Amygdala (tissue), 56 donors: ENCODE measurements at regions not wholly inside any gene's neighbourhood (a gene's known extent, or its start where the extent isn't known, plus 50 kb on each side); places are given as distances from the start of the nearest gene placed in this dataset.
A peak's percentile ranks its signal among the peaks of the same experiment; 100 is the strongest.
"Not testable (repeated sequence)": the region's sequence is repeated elsewhere in the genome, so short reads cannot be mapped to it uniquely, and the experiment has no call there.

Source experiments
- DNase-seq, 56 donors: peaks; one replicate each; lab custom pipeline; 2025; lab: John Stamatoyannopoulos, UW

DNA sequence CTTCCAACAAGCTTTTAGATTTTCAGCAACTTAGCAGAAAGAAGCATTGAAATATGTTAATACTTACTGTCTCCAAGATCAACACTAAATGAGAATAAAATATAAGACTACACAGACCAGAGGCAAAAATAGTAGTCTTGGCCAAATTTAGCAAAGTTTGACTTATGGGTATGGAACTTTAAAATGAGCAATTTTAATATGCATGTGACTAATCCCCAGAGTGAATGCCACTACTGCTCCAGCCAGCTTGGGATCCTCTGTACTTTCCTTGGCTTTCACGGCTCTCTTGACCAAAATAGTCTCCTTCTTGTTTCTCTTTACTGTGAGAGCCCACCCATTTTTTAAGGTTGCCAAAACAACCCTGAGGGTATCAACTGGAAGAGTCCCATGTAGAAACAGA lies 148.0 kb upstream of the GRIA1 start:
- DNase-seq = no peak

- no peak for DNase-seq
These were observed 142.9 kb upstream of the GRIA1 start for GRCh38 chr5:153347611-153348010.

DNA sequence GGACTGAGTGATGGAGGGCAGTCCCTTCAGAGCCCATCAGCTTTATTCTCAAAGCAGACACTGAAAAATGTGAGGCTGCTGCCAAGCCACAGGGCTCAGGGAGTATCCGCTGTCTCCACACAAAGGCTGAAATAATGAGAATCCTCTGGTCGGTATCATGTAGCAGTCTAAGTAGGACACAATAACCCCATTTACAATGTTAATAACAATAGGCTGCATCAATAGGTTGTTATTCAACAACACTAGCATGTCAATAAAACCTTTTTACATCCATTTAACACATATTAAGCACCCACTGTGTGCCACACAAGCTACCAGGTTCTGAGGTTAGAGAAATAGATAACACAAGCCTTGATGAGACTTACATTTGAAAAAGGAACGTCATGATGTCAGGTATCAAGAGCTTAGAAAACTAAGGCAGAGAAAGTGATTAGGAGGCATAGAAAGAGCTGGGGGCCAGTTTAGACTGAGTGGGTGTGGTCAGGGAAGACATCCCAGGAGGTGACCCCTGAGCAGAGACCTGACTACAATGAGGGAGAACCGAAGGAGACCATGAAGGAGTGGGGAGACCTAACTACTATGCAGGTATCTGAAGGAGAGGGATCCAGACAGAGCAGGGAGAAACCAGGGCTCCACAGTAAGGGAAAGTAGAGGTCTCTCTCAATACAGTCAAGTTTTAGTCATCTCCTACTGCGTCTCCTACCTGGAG lies 140.1 kb upstream of the GRIA1 start:
- no peak for DNase-seq

- DNase-seq = peak in 5 of 56 donors; percentile 0 to 17 (median 3)
These were observed 137.7 kb upstream of the GRIA1 start for GRCh38 chr5:153352685-153353219.

DNA sequence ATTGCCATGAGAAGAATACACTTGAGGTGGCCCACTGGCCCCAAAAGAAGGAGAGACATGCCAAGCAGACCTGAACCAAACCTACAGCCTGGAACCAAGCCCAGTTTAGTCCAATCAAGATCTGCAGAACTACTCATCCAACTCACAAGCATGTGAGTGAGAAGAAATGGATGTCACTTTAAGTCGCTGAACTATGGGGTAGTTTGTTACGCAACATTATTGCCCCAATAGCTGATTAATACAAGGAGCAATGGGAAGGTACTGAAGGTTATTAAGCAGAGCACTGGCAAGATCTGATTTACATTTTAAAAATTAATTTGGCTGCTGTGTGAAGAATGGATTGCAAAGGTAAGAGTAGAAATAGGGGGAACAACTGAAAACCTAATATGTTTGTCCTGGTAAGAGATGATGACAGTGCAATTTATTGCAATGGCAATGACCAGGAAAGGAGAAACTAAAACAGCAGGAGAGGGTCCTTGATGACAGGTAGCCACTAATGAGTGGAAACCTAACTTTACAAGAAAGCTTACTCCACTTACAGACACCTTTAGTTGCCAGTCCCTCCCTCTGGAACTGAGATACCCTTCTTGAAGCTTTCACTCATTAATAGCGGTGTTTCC lies 132.9 kb upstream of the GRIA1 start:
- DNase-seq = no peak

DNA sequence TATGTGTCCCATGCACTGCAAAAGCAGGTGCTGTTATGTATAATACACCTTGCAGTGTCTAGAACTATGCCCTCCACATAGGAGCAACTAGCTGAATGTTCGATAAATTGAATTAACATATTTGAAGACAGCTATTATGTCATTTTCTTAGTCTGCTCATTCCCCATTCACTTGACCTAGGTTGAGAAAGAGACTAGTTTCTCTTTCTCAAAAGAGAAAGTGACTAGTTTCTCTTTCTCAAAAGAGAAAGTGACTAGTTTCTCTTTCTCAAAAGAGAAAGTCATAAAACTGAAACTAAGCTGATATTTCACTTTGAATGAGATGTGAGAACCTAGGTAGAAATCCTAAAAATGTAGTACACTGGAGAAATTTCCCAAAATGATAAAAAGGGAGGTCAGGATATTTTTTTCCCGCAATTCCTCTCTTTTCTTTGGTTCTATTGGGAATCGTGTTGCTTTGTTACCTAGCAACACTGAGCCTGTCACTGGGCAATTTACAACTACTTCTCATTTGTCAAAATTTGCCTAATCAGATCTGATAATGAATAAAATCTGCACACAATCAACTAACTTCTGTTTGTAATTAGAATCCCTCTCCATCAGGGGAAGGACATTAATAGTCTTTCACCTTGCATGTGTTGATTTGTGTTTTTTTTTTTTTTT lies 132.0 kb upstream of the GRIA1 start:
- DNase-seq = no peak

- DNase-seq = no peak
These were observed 129.6 kb upstream of the GRIA1 start for GRCh38 chr5:153360860-153361259.

- no peak for DNase-seq
These were observed 128.6 kb upstream of the GRIA1 start for GRCh38 chr5:153361735-153362409.

DNA sequence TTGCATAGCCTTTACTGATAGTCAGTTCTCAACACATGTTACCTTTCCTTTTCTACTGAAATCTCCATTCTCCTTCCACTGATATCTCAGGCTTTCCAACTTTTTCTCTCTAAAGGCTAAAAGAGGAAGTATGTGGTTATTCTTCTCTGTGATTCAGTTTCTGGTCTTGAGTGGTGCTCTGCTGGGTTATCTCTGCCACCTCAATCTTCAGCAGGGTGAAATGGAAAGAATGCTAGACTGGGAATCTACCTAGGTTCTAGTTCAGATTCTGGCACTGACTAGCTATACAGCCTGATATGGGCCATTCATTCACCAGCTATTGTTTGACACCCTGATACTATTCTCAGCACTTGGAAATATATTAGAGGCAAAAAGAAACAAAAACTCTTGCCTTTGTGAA lies 124.9 kb upstream of the GRIA1 start:
- no peak for DNase-seq

DNA sequence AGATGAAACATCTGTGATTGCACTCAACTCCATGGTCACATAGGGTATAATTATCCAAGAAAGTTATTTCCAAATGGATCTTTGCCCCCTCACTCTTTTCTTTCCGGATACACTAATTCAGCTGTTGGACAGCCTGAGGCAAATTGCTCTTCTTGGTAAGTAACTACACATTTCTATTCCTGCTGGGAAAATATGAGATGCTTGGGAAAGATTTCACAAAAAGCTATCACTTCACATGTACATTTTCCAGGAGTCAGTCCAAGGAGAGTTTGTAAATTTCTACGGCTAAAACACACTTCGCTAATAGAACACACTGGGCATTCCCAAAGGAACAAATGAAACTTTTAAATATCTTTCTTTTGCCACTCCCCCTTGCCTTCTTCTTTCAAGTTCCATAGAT lies 123.0 kb upstream of the GRIA1 start:
- no peak for DNase-seq

GRCh38 chr5:153372425-153373129 lies 117.9 kb upstream of the GRIA1 start:
- no peak for DNase-seq

DNA sequence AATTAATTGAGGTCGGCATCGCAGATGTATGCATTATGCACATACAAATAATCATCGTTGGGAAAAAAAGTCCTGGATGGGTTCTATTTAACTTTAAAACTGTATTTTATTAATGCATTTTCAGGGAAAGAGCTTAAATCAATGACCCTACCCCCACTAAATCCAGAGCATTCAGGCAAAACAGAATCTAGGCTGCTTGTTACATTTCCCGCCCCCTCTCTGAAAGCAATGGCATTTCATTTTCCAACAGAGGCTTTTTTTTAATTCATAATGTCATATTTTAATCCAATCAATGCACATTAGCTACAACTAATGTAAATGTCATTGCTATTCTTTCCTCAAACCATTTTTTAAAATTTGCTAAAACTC lies 117.4 kb upstream of the GRIA1 start:
- DNase-seq = no peak

GRCh38 chr5:153381630-153382029 lies 108.8 kb upstream of the GRIA1 start:
- DNase-seq = not testable (repeated sequence)

DNA sequence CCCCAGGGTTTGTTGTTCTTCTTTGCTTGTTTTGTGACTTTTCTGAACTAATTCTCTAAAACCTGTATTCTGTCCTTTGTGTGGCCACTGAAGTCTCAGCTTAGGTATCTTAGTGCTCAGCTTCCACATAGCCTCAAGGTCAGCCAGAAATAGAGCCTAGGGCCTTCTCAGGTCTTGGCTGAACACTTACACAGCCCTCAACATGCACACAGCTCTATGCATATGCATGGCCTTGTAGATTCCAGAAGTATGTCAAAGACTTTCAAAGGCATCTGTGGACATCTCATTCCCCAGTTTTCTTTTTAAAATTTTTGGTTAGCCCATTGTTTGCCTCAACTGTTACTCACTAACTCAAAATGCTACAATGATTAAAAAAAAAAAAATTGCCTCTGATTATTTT lies 99.9 kb upstream of the GRIA1 start:
- DNase-seq = no peak

- no peak for DNase-seq
These were observed 90.9 kb upstream of the GRIA1 start for GRCh38 chr5:153399595-153399994.

- no peak for DNase-seq
These were observed 89.5 kb upstream of the GRIA1 start for GRCh38 chr5:153400931-153401330.

- no peak for DNase-seq
These were observed 87.9 kb upstream of the GRIA1 start for GRCh38 chr5:153402550-153402949.

DNA sequence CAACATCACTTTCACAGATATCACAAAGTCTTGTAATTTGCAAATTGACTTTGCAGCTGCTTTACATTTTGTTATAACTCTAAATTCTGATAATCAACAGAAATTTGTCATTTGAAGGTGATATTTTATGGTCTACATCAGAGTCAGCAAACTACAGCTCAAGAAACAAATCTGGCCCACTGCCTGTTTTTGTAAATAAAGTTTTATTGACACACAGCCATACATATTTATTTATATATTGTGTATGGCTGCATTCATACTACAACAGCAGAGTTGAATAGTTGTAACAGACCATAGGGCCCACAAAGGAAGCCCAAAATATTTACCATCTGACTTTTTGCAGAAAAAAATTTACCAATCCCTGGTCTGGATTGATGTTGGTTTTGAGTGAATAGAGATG lies 87.0 kb upstream of the GRIA1 start:
- DNase-seq = no peak

DNA sequence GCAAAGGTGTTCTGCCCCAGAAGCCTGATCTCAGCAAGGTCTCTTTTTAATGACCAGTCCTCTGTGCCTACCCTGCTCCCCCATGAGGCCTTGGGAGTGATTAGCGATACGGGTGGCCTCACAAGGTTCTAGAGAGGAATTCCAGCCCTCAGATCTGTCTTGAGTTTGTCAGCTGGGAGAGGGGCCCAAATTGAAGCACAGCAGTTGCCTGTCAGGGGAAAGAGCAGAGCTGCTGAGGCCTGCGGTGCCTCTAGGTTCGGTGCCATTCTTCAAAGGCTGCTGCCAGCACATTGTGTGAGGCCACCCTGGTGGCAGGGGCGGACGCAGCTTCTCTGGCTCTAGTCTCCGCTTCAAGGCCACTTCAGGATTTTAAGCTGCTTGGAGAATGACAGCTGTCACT lies 85.7 kb upstream of the GRIA1 start:
- no peak for DNase-seq

- DNase-seq = no peak
These were observed 68.8 kb upstream of the GRIA1 start for GRCh38 chr5:153421676-153422075.

DNA sequence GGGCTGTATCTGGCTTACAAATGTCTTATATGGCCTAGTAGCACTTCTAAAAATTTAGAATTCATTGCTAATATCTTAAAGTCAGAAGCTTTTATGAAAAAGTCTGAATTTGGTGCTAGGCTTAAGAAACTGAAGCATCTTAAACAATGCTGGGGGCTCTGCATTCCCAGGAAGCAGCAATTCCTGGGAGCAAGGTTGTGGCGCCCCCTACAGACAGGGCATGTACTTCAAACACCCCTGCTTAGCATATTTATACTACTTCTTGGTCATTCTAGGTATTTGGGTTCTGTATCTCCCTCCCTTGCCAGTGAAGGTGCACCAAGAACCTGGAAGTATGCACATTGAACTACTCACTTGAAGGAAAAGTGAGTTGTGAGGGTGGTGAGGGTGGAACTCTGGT lies 64.6 kb upstream of the GRIA1 start:
- DNase-seq = no peak
